GM23338 (cell line): ENCODE measurements at regions not wholly inside any gene's neighbourhood (a gene's known extent, or its start where the extent isn't known, plus 50 kb on each side); places are given as distances from the start of the nearest gene placed in this dataset.

Experiments used
- ATAC-seq: fragments of 200-7000 bp; cut with Tn5 transposase; 3 replicates; pipeline ENCODE4 v1.9.1; 2020
- DNase-seq: peaks from one replicate; pipeline ENCODE4 v3.0.0-alpha.2; 2015; ENCODE audit warnings: low spot score
- H2AFZ ChIP-seq: fragments of 200-600 bp; sonication (generic); 2 replicates; pipeline ENCODE4 v1.8.0; 2016; ENCODE audit warnings: antibody characterized with exemption, mild to moderate bottlenecking, moderate library complexity
- H3F3A ChIP-seq: fragments of 200-600 bp; sonication (generic); replicated peaks from 2 replicates; pipeline ENCODE4 v1.8.0; 2017; ENCODE audit warnings: antibody characterized with exemption, mixed run types, low read depth
- H3K27ac ChIP-seq: fragments of 200-600 bp; sonication (generic); 2 replicates; pipeline ENCODE4 v1.6.1; 2016; ENCODE audit warnings: low read depth
- H3K27me3 ChIP-seq: fragments of 200-600 bp; sonication (generic); 2 replicates; pipeline ENCODE4 v1.8.0; 2016; ENCODE audit warnings: mild to moderate bottlenecking, mixed run types, moderate library complexity; ENCODE audit not compliant: insufficient read depth
- H3K36me3 ChIP-seq: fragments of 200-600 bp; sonication (generic); 2 replicates; pipeline ENCODE4 v1.8.0; 2016; ENCODE audit warnings: mild to moderate bottlenecking; ENCODE audit not compliant: insufficient read depth
- H3K4me1 ChIP-seq: fragments of 200-600 bp; sonication (generic); 2 replicates; pipeline ENCODE4 v1.8.0; 2016; ENCODE audit warnings: mild to moderate bottlenecking, moderate library complexity; ENCODE audit not compliant: insufficient read depth
- H3K4me2 ChIP-seq: fragments of 200-600 bp; sonication (generic); 2 replicates; pipeline ENCODE4 v1.7.1; 2017; ENCODE audit warnings: mixed run types
- H3K4me3 ChIP-seq: fragments of 200-600 bp; sonication (generic); 2 replicates; pipeline ENCODE4 v1.6.1; 2016; ENCODE audit warnings: mixed run types
- H3K79me2 ChIP-seq: fragments of 200-600 bp; sonication (generic); replicated peaks from 2 replicates; pipeline ENCODE4 v1.8.0; 2017; ENCODE audit warnings: mild to moderate bottlenecking; ENCODE audit not compliant: insufficient read depth
- H3K9me2 ChIP-seq: fragments of 200-600 bp; sonication (generic); 2 replicates; pipeline ENCODE4 v1.8.0; 2017; ENCODE audit not compliant: insufficient read depth
- H4K20me1 ChIP-seq: fragments of 200-600 bp; sonication (generic); replicated peaks from 2 replicates; pipeline ENCODE4 v1.8.0; 2017; ENCODE audit warnings: mild to moderate bottlenecking; ENCODE audit not compliant: insufficient read depth
- H3K27ac Mint-ChIP-seq: 2 replicates; pipeline ENCODE4 v1.8.0; 2020; ENCODE audit warnings: inconsistent platforms, mild to moderate bottlenecking, moderate library complexity, mixed read lengths
- H3K27me3 Mint-ChIP-seq: 3 replicates; pipeline ENCODE4 v1.8.0; 2022; ENCODE audit warnings: low read depth, mild to moderate bottlenecking, moderate library complexity, mixed read lengths, inconsistent platforms; ENCODE audit not compliant: insufficient read depth, poor library complexity
- H3K36me3 Mint-ChIP-seq: 3 replicates; pipeline ENCODE4 v1.8.0; 2021; ENCODE audit warnings: low read depth, mild to moderate bottlenecking, inconsistent platforms, moderate library complexity, mixed read lengths
- H3K4me1 Mint-ChIP-seq: 3 replicates; pipeline ENCODE4 v1.8.0; 2020; ENCODE audit warnings: mild to moderate bottlenecking, inconsistent platforms, mixed read lengths
- H3K4me3 Mint-ChIP-seq: 3 replicates; pipeline ENCODE4 v1.8.0; 2021; ENCODE audit warnings: moderate library complexity, mild to moderate bottlenecking, inconsistent platforms, mixed read lengths
- H3K9me3 Mint-ChIP-seq: 3 replicates; pipeline ENCODE4 v1.8.0; 2020; ENCODE audit warnings: moderate library complexity, mild to moderate bottlenecking, inconsistent platforms, mixed read lengths
- EZH2 ChIP-seq: fragments of 200-600 bp; sonication (generic); IDR thresholded peaks from one replicate; pipeline ENCODE4 v1.8.0; 2017; ENCODE audit warnings: antibody characterized with exemption, mild to moderate bottlenecking, low read depth; ENCODE audit not compliant: unreplicated experiment
- EZH2phosphoT487 ChIP-seq: fragments of 200-600 bp; sonication (generic); IDR thresholded peaks from one replicate; pipeline ENCODE4 v1.8.1; 2018; ENCODE audit warnings: antibody characterized with exemption; ENCODE audit not compliant: unreplicated experiment
- JUNB ChIP-seq: IDR thresholded peaks from one replicate; pipeline ENCODE4 v1.6.1; 2016; ENCODE audit warnings: antibody characterized with exemption; ENCODE audit not compliant: unreplicated experiment
- NANOG ChIP-seq: IDR thresholded peaks from 2 replicates; pipeline ENCODE4 v1.6.1; 2016; ENCODE audit warnings: antibody characterized with exemption, borderline replicate concordance
- POLR2AphosphoS5 ChIP-seq: IDR thresholded peaks from 2 replicates; pipeline ENCODE4 v1.6.1; 2016; ENCODE audit warnings: antibody characterized with exemption, low read depth
- STAT1 ChIP-seq: IDR thresholded peaks from one replicate; pipeline ENCODE4 v1.6.1; 2016; ENCODE audit warnings: antibody characterized with exemption; ENCODE audit not compliant: unreplicated experiment
- ZNF114 ChIP-seq: fragments of 250-450 bp; sonication (Bioruptor Pico); IDR thresholded peaks from 2 replicates; pipeline ENCODE4 v1.5.0; 2020; ENCODE audit warnings: mild to moderate bottlenecking, moderate library complexity
- ZNF331 ChIP-seq: fragments of 250-450 bp; sonication (Bioruptor Pico); IDR thresholded peaks from 2 replicates; pipeline ENCODE4 v1.5.0; 2020; ENCODE audit warnings: low read depth, mild to moderate bottlenecking, moderate library complexity
- TF ChIP-seq, protein P1 (sequence below): IDR thresholded peaks from 2 replicates; pipeline ENCODE4 v1.6.1; 2016; ENCODE audit warnings: antibody characterized with exemption
- TF ChIP-seq, protein P2 (sequence below), 2 experiments: fragments of 200-600 bp in 1 of 2; sonication (generic) in 1 of 2; conservative IDR thresholded peaks; 2 replicates each; pipeline versions ENCODE4 v1.5.1 to v1.6.1; 2016 to 2017; ENCODE audit warnings: antibody characterized with exemption in 2 of 2, low read depth in 2 of 2, mild to moderate bottlenecking in 2 of 2, moderate library complexity in 1 of 2
- TF ChIP-seq, protein P3 (sequence below): fragments of 250-450 bp; sonication (Bioruptor Pico); IDR thresholded peaks from 2 replicates; pipeline ENCODE4 v1.5.0; 2020; ENCODE audit warnings: mild to moderate bottlenecking, moderate library complexity
- TF ChIP-seq, protein P4 (sequence below): IDR thresholded peaks from one replicate; pipeline ENCODE4 v1.6.1; 2018; ENCODE audit warnings: antibody characterized with exemption; ENCODE audit not compliant: unreplicated experiment

DNA sequence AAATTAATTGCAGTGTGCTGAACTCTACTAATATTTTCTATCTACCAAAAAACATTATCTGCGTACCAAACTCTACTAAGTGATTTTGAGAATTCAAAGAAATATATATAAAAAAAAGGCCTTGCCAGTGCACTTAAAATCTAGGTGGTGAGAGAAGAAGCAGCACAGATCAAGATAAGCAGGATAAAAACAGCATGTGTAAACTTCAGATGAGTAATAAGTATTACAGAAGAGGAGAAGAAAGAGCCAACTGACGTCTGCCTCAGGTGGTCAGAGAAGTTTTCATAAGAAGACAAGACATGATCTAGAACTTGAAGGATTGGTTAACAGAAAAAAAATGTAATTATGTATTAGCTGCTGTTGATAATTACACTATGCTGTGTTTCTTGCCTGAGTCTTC lies 166.4 kb downstream of the DUSP6 start:
- no peak overlapping the region for H3K27ac Mint-ChIP-seq
- TF ChIP-seq, protein P1, sequence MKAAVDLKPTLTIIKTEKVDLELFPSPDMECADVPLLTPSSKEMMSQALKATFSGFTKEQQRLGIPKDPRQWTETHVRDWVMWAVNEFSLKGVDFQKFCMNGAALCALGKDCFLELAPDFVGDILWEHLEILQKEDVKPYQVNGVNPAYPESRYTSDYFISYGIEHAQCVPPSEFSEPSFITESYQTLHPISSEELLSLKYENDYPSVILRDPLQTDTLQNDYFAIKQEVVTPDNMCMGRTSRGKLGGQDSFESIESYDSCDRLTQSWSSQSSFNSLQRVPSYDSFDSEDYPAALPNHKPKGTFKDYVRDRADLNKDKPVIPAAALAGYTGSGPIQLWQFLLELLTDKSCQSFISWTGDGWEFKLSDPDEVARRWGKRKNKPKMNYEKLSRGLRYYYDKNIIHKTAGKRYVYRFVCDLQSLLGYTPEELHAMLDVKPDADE = no peak
- TF ChIP-seq POLR2AphosphoS5 (no peak), NANOG (no peak), ZNF331 (CRISPR knock-in tag) (no peak), EZH2 (no peak), ZNF114 (CRISPR knock-in tag) (no peak), STAT1 (no peak), EZH2phosphoT487 (no peak), JUNB (no peak)
- TF ChIP-seq, protein P2, sequence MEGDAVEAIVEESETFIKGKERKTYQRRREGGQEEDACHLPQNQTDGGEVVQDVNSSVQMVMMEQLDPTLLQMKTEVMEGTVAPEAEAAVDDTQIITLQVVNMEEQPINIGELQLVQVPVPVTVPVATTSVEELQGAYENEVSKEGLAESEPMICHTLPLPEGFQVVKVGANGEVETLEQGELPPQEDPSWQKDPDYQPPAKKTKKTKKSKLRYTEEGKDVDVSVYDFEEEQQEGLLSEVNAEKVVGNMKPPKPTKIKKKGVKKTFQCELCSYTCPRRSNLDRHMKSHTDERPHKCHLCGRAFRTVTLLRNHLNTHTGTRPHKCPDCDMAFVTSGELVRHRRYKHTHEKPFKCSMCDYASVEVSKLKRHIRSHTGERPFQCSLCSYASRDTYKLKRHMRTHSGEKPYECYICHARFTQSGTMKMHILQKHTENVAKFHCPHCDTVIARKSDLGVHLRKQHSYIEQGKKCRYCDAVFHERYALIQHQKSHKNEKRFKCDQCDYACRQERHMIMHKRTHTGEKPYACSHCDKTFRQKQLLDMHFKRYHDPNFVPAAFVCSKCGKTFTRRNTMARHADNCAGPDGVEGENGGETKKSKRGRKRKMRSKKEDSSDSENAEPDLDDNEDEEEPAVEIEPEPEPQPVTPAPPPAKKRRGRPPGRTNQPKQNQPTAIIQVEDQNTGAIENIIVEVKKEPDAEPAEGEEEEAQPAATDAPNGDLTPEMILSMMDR (conservative IDR thresholded peaks at IDR 0.05; ENCODE audit: low read depth in 2 of 2) = no peak
- TF ChIP-seq, protein P3, sequence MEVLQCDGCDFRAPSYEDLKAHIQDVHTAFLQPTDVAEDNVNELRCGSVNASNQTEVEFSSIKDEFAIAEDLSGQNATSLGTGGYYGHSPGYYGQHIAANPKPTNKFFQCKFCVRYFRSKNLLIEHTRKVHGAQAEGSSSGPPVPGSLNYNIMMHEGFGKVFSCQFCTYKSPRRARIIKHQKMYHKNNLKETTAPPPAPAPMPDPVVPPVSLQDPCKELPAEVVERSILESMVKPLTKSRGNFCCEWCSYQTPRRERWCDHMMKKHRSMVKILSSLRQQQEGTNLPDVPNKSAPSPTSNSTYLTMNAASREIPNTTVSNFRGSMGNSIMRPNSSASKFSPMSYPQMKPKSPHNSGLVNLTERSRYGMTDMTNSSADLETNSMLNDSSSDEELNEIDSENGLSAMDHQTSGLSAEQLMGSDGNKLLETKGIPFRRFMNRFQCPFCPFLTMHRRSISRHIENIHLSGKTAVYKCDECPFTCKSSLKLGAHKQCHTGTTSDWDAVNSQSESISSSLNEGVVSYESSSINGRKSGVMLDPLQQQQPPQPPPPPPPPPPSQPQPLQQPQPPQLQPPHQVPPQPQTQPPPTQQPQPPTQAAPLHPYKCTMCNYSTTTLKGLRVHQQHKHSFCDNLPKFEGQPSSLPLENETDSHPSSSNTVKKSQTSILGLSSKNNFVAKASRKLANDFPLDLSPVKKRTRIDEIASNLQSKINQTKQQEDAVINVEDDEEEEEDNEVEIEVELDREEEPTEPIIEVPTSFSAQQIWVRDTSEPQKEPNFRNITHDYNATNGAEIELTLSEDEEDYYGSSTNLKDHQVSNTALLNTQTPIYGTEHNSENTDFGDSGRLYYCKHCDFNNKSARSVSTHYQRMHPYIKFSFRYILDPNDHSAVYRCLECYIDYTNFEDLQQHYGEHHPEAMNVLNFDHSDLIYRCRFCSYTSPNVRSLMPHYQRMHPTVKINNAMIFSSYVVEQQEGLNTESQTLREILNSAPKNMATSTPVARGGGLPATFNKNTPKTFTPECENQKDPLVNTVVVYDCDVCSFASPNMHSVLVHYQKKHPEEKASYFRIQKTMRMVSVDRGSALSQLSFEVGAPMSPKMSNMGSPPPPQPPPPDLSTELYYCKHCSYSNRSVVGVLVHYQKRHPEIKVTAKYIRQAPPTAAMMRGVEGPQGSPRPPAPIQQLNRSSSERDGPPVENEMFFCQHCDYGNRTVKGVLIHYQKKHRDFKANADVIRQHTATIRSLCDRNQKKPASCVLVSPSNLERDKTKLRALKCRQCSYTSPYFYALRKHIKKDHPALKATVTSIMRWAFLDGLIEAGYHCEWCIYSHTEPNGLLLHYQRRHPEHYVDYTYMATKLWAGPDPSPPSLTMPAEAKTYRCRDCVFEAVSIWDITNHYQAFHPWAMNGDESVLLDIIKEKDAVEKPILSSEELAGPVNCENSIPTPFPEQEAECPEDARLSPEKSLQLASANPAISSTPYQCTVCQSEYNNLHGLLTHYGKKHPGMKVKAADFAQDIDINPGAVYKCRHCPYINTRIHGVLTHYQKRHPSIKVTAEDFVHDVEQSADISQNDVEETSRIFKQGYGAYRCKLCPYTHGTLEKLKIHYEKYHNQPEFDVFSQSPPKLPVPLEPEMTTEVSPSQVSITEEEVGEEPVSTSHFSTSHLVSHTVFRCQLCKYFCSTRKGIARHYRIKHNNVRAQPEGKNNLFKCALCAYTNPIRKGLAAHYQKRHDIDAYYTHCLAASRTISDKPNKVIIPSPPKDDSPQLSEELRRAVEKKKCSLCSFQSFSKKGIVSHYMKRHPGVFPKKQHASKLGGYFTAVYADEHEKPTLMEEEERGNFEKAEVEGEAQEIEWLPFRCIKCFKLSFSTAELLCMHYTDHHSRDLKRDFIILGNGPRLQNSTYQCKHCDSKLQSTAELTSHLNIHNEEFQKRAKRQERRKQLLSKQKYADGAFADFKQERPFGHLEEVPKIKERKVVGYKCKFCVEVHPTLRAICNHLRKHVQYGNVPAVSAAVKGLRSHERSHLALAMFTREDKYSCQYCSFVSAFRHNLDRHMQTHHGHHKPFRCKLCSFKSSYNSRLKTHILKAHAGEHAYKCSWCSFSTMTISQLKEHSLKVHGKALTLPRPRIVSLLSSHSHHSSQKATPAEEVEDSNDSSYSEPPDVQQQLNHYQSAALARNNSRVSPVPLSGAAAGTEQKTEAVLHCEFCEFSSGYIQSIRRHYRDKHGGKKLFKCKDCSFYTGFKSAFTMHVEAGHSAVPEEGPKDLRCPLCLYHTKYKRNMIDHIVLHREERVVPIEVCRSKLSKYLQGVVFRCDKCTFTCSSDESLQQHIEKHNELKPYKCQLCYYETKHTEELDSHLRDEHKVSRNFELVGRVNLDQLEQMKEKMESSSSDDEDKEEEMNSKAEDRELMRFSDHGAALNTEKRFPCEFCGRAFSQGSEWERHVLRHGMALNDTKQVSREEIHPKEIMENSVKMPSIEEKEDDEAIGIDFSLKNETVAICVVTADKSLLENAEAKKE (CRISPR knock-in tag) = no peak
- TF ChIP-seq, protein P4, sequence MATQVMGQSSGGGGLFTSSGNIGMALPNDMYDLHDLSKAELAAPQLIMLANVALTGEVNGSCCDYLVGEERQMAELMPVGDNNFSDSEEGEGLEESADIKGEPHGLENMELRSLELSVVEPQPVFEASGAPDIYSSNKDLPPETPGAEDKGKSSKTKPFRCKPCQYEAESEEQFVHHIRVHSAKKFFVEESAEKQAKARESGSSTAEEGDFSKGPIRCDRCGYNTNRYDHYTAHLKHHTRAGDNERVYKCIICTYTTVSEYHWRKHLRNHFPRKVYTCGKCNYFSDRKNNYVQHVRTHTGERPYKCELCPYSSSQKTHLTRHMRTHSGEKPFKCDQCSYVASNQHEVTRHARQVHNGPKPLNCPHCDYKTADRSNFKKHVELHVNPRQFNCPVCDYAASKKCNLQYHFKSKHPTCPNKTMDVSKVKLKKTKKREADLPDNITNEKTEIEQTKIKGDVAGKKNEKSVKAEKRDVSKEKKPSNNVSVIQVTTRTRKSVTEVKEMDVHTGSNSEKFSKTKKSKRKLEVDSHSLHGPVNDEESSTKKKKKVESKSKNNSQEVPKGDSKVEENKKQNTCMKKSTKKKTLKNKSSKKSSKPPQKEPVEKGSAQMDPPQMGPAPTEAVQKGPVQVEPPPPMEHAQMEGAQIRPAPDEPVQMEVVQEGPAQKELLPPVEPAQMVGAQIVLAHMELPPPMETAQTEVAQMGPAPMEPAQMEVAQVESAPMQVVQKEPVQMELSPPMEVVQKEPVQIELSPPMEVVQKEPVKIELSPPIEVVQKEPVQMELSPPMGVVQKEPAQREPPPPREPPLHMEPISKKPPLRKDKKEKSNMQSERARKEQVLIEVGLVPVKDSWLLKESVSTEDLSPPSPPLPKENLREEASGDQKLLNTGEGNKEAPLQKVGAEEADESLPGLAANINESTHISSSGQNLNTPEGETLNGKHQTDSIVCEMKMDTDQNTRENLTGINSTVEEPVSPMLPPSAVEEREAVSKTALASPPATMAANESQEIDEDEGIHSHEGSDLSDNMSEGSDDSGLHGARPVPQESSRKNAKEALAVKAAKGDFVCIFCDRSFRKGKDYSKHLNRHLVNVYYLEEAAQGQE = no peak
- no peaks in the 10 kb centered on the region for H3F3A ChIP-seq
- no peaks in the 10 kb centered on the region for H3K36me3 ChIP-seq
- H3K27ac ChIP-seq = no peak overlapping the region
- H3K27me3 ChIP-seq = no peaks in the 10 kb centered on the region
- H3K36me3 Mint-ChIP-seq = peaks cover 8% of the 10 kb centered on the region; the same call in 2 of the 3 replicates
- H3K9me2 ChIP-seq = no peaks in the 10 kb centered on the region
- no peak overlapping the region for H3K4me3 ChIP-seq
- no peaks in the 10 kb centered on the region for H4K20me1 ChIP-seq
- H2AFZ ChIP-seq = no peak overlapping the region
- peaks cover 9% of the 10 kb centered on the region; the same call in 2 of the 3 replicates for H3K9me3 Mint-ChIP-seq
- no peak overlapping the region for H3K4me2 ChIP-seq
- no peaks in the 10 kb centered on the region for H3K27me3 Mint-ChIP-seq
- no peaks in the 10 kb centered on the region for H3K4me1 Mint-ChIP-seq
- no peak overlapping the region for H3K4me3 Mint-ChIP-seq
- no peak for DNase-seq
- ATAC-seq = no peak
- H3K4me1 ChIP-seq = no peaks in the 10 kb centered on the region
- H3K79me2 ChIP-seq = no peaks in the 10 kb centered on the region
